ENCODE measurements at regions not wholly inside any gene's neighbourhood (a gene's known extent, or its start where the extent isn't known, plus 50 kb on each side); places are given as distances from the start of the nearest gene placed in this dataset.

- TF ChIP-seq CEBPB (IDR thresholded peaks at IDR 0.05) (no peak), ZBTB7A (IDR thresholded peaks at IDR 0.05; ENCODE audit: low read depth) (no peak)
These were observed 96.4 kb upstream of the MDFIC start for GRCh38 chr7:114825423-114825951.

- TF ChIP-seq USF1 (IDR thresholded peaks at IDR 0.05): no peak
These were observed 90.9 kb upstream of the MDFIC start for GRCh38 chr7:114830952-114831351.

- TF ChIP-seq CEBPB (IDR thresholded peaks at IDR 0.05) (no peak), EP300 (IDR thresholded peaks at IDR 0.05; ENCODE audit: borderline replicate concordance) (no peak), YY1 (IDR thresholded peaks at IDR 0.05; ENCODE audit: low read depth) (no peak), MAX (IDR thresholded peaks at IDR 0.05) (no peak)
These were observed 88.8 kb upstream of the MDFIC start for GRCh38 chr7:114832906-114833595.

- TF ChIP-seq USF1 (IDR thresholded peaks at IDR 0.05): no peak
- no peak for TF ChIP-seq EP300 (IDR thresholded peaks at IDR 0.05; ENCODE audit: borderline replicate concordance)
- TF ChIP-seq REST (IDR thresholded peaks at IDR 0.05; ENCODE audit: low read depth): no peak
- TF ChIP-seq EGR1 (IDR thresholded peaks at IDR 0.05): no peak
- no peak for TF ChIP-seq FOXM1 (IDR thresholded peaks at IDR 0.05; ENCODE audit: borderline replicate concordance, low read depth)
- no peak for TF ChIP-seq NFIC (IDR thresholded peaks at IDR 0.05)
- TF ChIP-seq TCF12 (IDR thresholded peaks at IDR 0.05; ENCODE audit: low read depth): no peak
- no peak for TF ChIP-seq ZBTB7A (IDR thresholded peaks at IDR 0.05; ENCODE audit: low read depth)
- no peak for TF ChIP-seq TAF1 (IDR thresholded peaks at IDR 0.05; ENCODE audit: low read depth)
- TF ChIP-seq CREB1 (IDR thresholded peaks at IDR 0.05; ENCODE audit: low read depth): no peak
- TF ChIP-seq MAX (IDR thresholded peaks at IDR 0.05): no peak
- no peak for TF ChIP-seq TEAD4 (IDR thresholded peaks at IDR 0.05)
- no peak for TF ChIP-seq RAD21 (IDR thresholded peaks at IDR 0.05; ENCODE audit: low read depth)
- TF ChIP-seq YY1 (IDR thresholded peaks at IDR 0.05; ENCODE audit: low read depth): no peak
- TF ChIP-seq CEBPB (IDR thresholded peaks at IDR 0.05): no peak
These were observed 86.6 kb upstream of the MDFIC start for GRCh38 chr7:114835303-114835702.

- TF ChIP-seq EP300 (IDR thresholded peaks at IDR 0.05; ENCODE audit: borderline replicate concordance): no peak
- TF ChIP-seq MAX (IDR thresholded peaks at IDR 0.05): no peak
- no peak for TF ChIP-seq ZBTB7A (IDR thresholded peaks at IDR 0.05; ENCODE audit: low read depth)
- TF ChIP-seq CREB1 (IDR thresholded peaks at IDR 0.05; ENCODE audit: low read depth): no peak
- no peak for TF ChIP-seq TCF12 (IDR thresholded peaks at IDR 0.05; ENCODE audit: low read depth)
- no peak for TF ChIP-seq NFIC (IDR thresholded peaks at IDR 0.05)
- TF ChIP-seq TAF1 (IDR thresholded peaks at IDR 0.05; ENCODE audit: low read depth): no peak
- no peak for TF ChIP-seq YY1 (IDR thresholded peaks at IDR 0.05; ENCODE audit: low read depth)
- no peak for TF ChIP-seq TEAD4 (IDR thresholded peaks at IDR 0.05)
- no peak for TF ChIP-seq EGR1 (IDR thresholded peaks at IDR 0.05)
These were observed 86.0 kb upstream of the MDFIC start for GRCh38 chr7:114835861-114836260.

- TF ChIP-seq EGR1 (IDR thresholded peaks at IDR 0.05) (no peak), NFIC (IDR thresholded peaks at IDR 0.05) (no peak), CREB1 (IDR thresholded peaks at IDR 0.05; ENCODE audit: low read depth) (no peak), ZBTB7A (IDR thresholded peaks at IDR 0.05; ENCODE audit: low read depth) (no peak), EP300 (IDR thresholded peaks at IDR 0.05; ENCODE audit: borderline replicate concordance) (no peak), FOXM1 (IDR thresholded peaks at IDR 0.05; ENCODE audit: borderline replicate concordance, low read depth) (no peak), RAD21 (IDR thresholded peaks at IDR 0.05; ENCODE audit: low read depth) (no peak), REST (IDR thresholded peaks at IDR 0.05; ENCODE audit: low read depth) (no peak), YY1 (IDR thresholded peaks at IDR 0.05; ENCODE audit: low read depth) (no peak)
These were observed 79.3 kb upstream of the MDFIC start for GRCh38 chr7:114842551-114843065.
